ENCODE measurements at regions not wholly inside any gene's neighbourhood (a gene's known extent, or its start where the extent isn't known, plus 50 kb on each side); places are given as distances from the start of the nearest gene placed in this dataset.
"Not testable (repeated sequence)": the region's sequence is repeated elsewhere in the genome, so short reads cannot be mapped to it uniquely, and the experiment has no call there.

GRCh38 chr5:114148253-114148652 is 213.6 kb upstream of the KCNN2 start:
- TF ChIP-seq, protein P1, sequence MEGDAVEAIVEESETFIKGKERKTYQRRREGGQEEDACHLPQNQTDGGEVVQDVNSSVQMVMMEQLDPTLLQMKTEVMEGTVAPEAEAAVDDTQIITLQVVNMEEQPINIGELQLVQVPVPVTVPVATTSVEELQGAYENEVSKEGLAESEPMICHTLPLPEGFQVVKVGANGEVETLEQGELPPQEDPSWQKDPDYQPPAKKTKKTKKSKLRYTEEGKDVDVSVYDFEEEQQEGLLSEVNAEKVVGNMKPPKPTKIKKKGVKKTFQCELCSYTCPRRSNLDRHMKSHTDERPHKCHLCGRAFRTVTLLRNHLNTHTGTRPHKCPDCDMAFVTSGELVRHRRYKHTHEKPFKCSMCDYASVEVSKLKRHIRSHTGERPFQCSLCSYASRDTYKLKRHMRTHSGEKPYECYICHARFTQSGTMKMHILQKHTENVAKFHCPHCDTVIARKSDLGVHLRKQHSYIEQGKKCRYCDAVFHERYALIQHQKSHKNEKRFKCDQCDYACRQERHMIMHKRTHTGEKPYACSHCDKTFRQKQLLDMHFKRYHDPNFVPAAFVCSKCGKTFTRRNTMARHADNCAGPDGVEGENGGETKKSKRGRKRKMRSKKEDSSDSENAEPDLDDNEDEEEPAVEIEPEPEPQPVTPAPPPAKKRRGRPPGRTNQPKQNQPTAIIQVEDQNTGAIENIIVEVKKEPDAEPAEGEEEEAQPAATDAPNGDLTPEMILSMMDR (IDR thresholded peaks at IDR 0.05; ENCODE audit: unreplicated experiment), result no peak
- POLR2A ChIA-PET, result no interaction called here
- CTCF ChIA-PET, result no interaction called here
- no peaks in the 10 kb centered on the region for H3K4me1 Mint-ChIP-seq (ENCODE audit: insufficient read depth, unreplicated experiment)
- H3K4me3 Mint-ChIP-seq (ENCODE audit: unreplicated experiment), result no peak overlapping the region
- H3K27me3 Mint-ChIP-seq (ENCODE audit: insufficient read depth, unreplicated experiment), result no peaks in the 10 kb centered on the region
- H3K27ac Mint-ChIP-seq (ENCODE audit: low read depth, unreplicated experiment), result no peak overlapping the region
- no peaks in the 10 kb centered on the region for H3K36me3 Mint-ChIP-seq (ENCODE audit: insufficient read depth, unreplicated experiment)
- DNase-seq (ENCODE audit: unreplicated experiment), result no peak
- peaks cover 23% of the 10 kb centered on the region for H3K9me3 Mint-ChIP-seq (ENCODE audit: unreplicated experiment)
- intact Hi-C loops (cut with micrococcal nuclease), result no loop called here
- no TSS peak for BruUV-seq (replicated peaks)

- DNase-seq (ENCODE audit: unreplicated experiment); H3K4me3 Mint-ChIP-seq (ENCODE audit: unreplicated experiment); H3K27ac Mint-ChIP-seq (ENCODE audit: low read depth, unreplicated experiment); intact Hi-C loops (cut with micrococcal nuclease); H3K27me3 Mint-ChIP-seq (ENCODE audit: insufficient read depth, unreplicated experiment); H3K4me1 Mint-ChIP-seq (ENCODE audit: insufficient read depth, unreplicated experiment); POLR2A ChIA-PET; H3K36me3 Mint-ChIP-seq (ENCODE audit: insufficient read depth, unreplicated experiment); CTCF ChIA-PET; BruUV-seq (replicated peaks): not testable (repeated sequence)
- H3K9me3 Mint-ChIP-seq (ENCODE audit: unreplicated experiment), result peaks cover 24% of the 10 kb centered on the region
Measured at GRCh38 chr5:114148728-114149127, 213.1 kb upstream of the KCNN2 start.

- CTCF ChIA-PET, result no interaction called here
- no TSS peak for BruUV-seq (replicated peaks)
Measured at GRCh38 chr5:114152656-114153360, 209.1 kb upstream of the KCNN2 start.

DNA sequence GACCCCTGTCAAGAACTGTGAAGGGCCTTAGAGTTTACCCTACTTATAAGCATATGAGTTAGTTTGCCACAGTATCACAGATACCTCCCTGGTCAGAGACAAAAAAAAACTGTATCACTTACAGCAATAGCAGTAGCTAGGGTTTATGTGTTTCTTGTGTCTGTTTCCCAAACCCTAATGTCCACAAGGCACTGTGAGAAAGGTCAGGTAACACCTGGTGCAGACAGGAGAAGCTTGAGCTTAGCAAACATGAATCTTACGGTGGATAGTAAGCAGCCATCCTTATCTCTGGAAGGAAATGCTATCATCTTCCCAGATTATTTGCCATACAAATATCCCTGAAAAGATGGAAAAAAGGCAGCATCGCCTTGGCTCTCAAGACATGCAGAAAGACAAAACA is 208.5 kb upstream of the KCNN2 start:
- intact Hi-C loops (cut with micrococcal nuclease), result no loop called here
- CTCF ChIA-PET, result interaction anchor here (0.6 kb wide), 1 partner anchor 639 kb away, joined by 3 read pairs; no protein-coding TSS in a partner anchor
- Mint-ChIP-seq H3K4me1 (ENCODE audit: insufficient read depth, unreplicated experiment) (no peaks in the 10 kb centered on the region), H3K4me3 (ENCODE audit: unreplicated experiment) (no peak overlapping the region), H3K36me3 (ENCODE audit: insufficient read depth, unreplicated experiment) (no peaks in the 10 kb centered on the region), H3K9me3 (ENCODE audit: unreplicated experiment) (peaks cover 32% of the 10 kb centered on the region), H3K27ac (ENCODE audit: low read depth, unreplicated experiment) (no peak overlapping the region), H3K27me3 (ENCODE audit: insufficient read depth, unreplicated experiment) (no peaks in the 10 kb centered on the region)
- DNase-seq (ENCODE audit: unreplicated experiment), result no peak
- TF ChIP-seq, protein P1 (IDR thresholded peaks at IDR 0.05; ENCODE audit: unreplicated experiment), result no peak
- BruUV-seq (replicated peaks), result no TSS peak
- POLR2A ChIA-PET, result no interaction called here

More at GRCh38 chr5:114152656-114153360, 209.1 kb upstream of the KCNN2 start:
- no peaks in the 10 kb centered on the region for H3K4me1 Mint-ChIP-seq (ENCODE audit: insufficient read depth, unreplicated experiment)
- TF ChIP-seq, protein P1 (IDR thresholded peaks at IDR 0.05; ENCODE audit: unreplicated experiment), result no peak
- H3K4me3 Mint-ChIP-seq (ENCODE audit: unreplicated experiment), result no peak overlapping the region
- POLR2A ChIA-PET, result no interaction called here
- no peaks in the 10 kb centered on the region for H3K27me3 Mint-ChIP-seq (ENCODE audit: insufficient read depth, unreplicated experiment)
- intact Hi-C loops (cut with micrococcal nuclease), result no loop called here
- H3K9me3 Mint-ChIP-seq (ENCODE audit: unreplicated experiment), result peaks cover 37% of the 10 kb centered on the region
- no peaks in the 10 kb centered on the region for H3K36me3 Mint-ChIP-seq (ENCODE audit: insufficient read depth, unreplicated experiment)
- no peak overlapping the region for H3K27ac Mint-ChIP-seq (ENCODE audit: low read depth, unreplicated experiment)
- DNase-seq (ENCODE audit: unreplicated experiment), result no peak
